Breast epithelium (tissue), 3 donors: ENCODE measurements at regions not wholly inside any gene's neighbourhood (a gene's known extent, or its start where the extent isn't known, plus 50 kb on each side); places are given as distances from the start of the nearest gene placed in this dataset.

Experiments
- POLR2A ChIP-seq: fragments of 450-650 bp; IDR thresholded peaks from one replicate; pipeline ENCODE4 v1.6.1; 2016; ENCODE audit warnings: antibody characterized with exemption, mild to moderate bottlenecking, moderate library complexity
- POLR2AphosphoS5 ChIP-seq, 3 donors: sonication (generic); formaldehyde crosslinking; IDR thresholded peaks; one replicate each; pipeline ENCODE4 v1.6.1; 2017; ENCODE audit warnings: antibody characterized with exemption in 3 of 3
- TF ChIP-seq, protein P1 (sequence below), 3 donors: fragments of 450-650 bp; IDR thresholded peaks; one replicate each; pipeline ENCODE4 v1.5.1; 2016 to 2017; ENCODE audit warnings: antibody characterized with exemption in 3 of 3, mild to moderate bottlenecking in 3 of 3, moderate library complexity in 3 of 3

DNA sequence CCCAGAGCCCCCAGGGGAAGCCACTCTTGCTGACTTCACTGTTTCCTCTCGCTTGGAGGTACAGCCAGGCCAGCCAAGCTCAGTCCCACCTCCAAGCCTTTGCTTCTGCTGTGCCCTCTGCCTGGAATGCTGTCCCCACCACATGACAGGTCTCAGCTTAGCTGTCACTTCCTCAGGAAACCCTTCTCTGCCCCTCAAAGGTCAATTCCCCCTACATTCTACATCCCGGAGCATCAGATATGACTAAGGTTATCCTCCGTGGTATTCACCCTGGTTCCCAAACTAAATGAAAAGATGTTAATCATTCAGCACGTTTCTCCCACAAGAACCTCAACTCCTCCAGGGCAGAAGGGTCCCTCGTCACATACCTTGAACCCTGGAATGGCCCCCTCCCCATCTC is 53.5 kb downstream of the PTPRS start:
- TF ChIP-seq, protein P1, sequence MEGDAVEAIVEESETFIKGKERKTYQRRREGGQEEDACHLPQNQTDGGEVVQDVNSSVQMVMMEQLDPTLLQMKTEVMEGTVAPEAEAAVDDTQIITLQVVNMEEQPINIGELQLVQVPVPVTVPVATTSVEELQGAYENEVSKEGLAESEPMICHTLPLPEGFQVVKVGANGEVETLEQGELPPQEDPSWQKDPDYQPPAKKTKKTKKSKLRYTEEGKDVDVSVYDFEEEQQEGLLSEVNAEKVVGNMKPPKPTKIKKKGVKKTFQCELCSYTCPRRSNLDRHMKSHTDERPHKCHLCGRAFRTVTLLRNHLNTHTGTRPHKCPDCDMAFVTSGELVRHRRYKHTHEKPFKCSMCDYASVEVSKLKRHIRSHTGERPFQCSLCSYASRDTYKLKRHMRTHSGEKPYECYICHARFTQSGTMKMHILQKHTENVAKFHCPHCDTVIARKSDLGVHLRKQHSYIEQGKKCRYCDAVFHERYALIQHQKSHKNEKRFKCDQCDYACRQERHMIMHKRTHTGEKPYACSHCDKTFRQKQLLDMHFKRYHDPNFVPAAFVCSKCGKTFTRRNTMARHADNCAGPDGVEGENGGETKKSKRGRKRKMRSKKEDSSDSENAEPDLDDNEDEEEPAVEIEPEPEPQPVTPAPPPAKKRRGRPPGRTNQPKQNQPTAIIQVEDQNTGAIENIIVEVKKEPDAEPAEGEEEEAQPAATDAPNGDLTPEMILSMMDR (IDR thresholded peaks at IDR 0.05) = no peak
- TF ChIP-seq POLR2A (no peak), POLR2AphosphoS5 (IDR thresholded peaks at IDR 0.05) (no peak)
